Stomach (tissue), 8 donors: ENCODE measurements at regions not wholly inside any gene's neighbourhood (a gene's known extent, or its start where the extent isn't known, plus 50 kb on each side); places are given as distances from the start of the nearest gene placed in this dataset.

Experiments used
- DNase-seq, 2 donors: peaks; one replicate each; pipeline versions ENCODE4 v3.0.0 to v3.0.0-alpha.2; 2013 to 2019
- H3K27ac ChIP-seq, 5 donors: fragments of 200-600 bp in 4 of 5; sonication (generic) in 4 of 5; one replicate each; pipeline ENCODE4 v1.5.1; 2013 to 2019; ENCODE audit warnings: mild to moderate bottlenecking in 1 of 5, moderate library complexity in 1 of 5
- H3K27me3 ChIP-seq, 3 donors: fragments of 200-600 bp; sonication (generic); one replicate each; pipeline ENCODE4 v1.5.1; 2017 to 2019; ENCODE audit warnings: mixed run types in 1 of 3
- H3K36me3 ChIP-seq, 4 donors: fragments of 200-600 bp; sonication (generic); 1 replicate in 3 of 4; 2 replicates in 1 of 4; pipeline ENCODE4 v1.5.1; 2016 to 2019
- H3K4me1 ChIP-seq, 4 donors: fragments of 200-600 bp; sonication (generic); one replicate each; pipeline ENCODE4 v1.5.1; 2016 to 2019
- H3K4me3 ChIP-seq, 4 donors: fragments of 200-600 bp; sonication (generic) in 3 of 4; one replicate each; pipeline ENCODE4 v1.5.1; 2016 to 2019; ENCODE audit warnings: mild to moderate bottlenecking in 1 of 4
- H3K9me3 ChIP-seq, 4 donors: fragments of 200-600 bp; sonication (generic); one replicate each; pipeline ENCODE4 v1.5.1; 2016 to 2019
- EP300 ChIP-seq: sonication (generic); formaldehyde crosslinking; IDR thresholded peaks from one replicate; pipeline ENCODE4 v1.6.1; 2017; ENCODE audit warnings: antibody characterized with exemption
- POLR2A ChIP-seq, 4 donors: fragments of 450-650 bp; IDR thresholded peaks; one replicate each; pipeline ENCODE4 v1.6.1; 2016; ENCODE audit warnings: antibody characterized with exemption in 4 of 4, control low read depth in 2 of 4, mild to moderate bottlenecking in 1 of 4, moderate library complexity in 1 of 4
- POLR2AphosphoS5 ChIP-seq, 3 donors: sonication (generic); formaldehyde crosslinking; IDR thresholded peaks; one replicate each; pipeline ENCODE4 v1.6.1; 2016; ENCODE audit warnings: antibody characterized with exemption in 3 of 3
- WGBS, 5 donors: extraction: QIAGEN DNeasy Blood & Tissue Kit in 3 of 5; methylation state at CpG; one replicate each; pipeline versions ENCODE4 v1.1.5 to v1.1.7; 2013 to 2018; 5-methylcytosine and 5-hydroxymethylcytosine counted together
- intact Hi-C: fragments of 100-400 bp; cut with DNase I; formaldehyde crosslinking; loops from one replicate; pipeline ENCODE4 v1.15.1; 2023; ENCODE audit warnings: low total_unique reads
- TF ChIP-seq, protein P1 (sequence below), 7 experiments: fragments of 450-650 bp in 4 of 7; fragments of 200-600 bp in 3 of 7; sonication (generic) in 3 of 7; IDR thresholded peaks; one replicate each; pipeline ENCODE4 v1.5.1; 2016 to 2019; ENCODE audit warnings: antibody characterized with exemption in 7 of 7, control low read depth in 2 of 7, mild to moderate bottlenecking in 1 of 7
- donor health status: healthy with polysubstance abuse.
- donor health status: Bipolar disorder and iron deficiency.
- donor health status: healthy.

- no peaks in the 10 kb centered on the region for H3K9me3 ChIP-seq
- no peaks in the 10 kb centered on the region for H3K27me3 ChIP-seq
- no peak overlapping the region for H3K27ac ChIP-seq
- intact Hi-C loops = no loop called here
- DNase-seq = no peak
- TF ChIP-seq POLR2AphosphoS5 (IDR thresholded peaks at IDR 0.05) (no peak), POLR2A (IDR thresholded peaks at IDR 0.05) (no peak), EP300 (no peak)
- TF ChIP-seq, protein P1, sequence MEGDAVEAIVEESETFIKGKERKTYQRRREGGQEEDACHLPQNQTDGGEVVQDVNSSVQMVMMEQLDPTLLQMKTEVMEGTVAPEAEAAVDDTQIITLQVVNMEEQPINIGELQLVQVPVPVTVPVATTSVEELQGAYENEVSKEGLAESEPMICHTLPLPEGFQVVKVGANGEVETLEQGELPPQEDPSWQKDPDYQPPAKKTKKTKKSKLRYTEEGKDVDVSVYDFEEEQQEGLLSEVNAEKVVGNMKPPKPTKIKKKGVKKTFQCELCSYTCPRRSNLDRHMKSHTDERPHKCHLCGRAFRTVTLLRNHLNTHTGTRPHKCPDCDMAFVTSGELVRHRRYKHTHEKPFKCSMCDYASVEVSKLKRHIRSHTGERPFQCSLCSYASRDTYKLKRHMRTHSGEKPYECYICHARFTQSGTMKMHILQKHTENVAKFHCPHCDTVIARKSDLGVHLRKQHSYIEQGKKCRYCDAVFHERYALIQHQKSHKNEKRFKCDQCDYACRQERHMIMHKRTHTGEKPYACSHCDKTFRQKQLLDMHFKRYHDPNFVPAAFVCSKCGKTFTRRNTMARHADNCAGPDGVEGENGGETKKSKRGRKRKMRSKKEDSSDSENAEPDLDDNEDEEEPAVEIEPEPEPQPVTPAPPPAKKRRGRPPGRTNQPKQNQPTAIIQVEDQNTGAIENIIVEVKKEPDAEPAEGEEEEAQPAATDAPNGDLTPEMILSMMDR (IDR thresholded peaks at IDR 0.05) = no peak
- 64 to 94% (median 81%) methylated on average over 2 of the region's 2 CpGs for WGBS, 5 donors
- no peaks in the 10 kb centered on the region for H3K4me1 ChIP-seq
- no peak overlapping the region for H3K4me3 ChIP-seq
- no peaks in the 10 kb centered on the region for H3K36me3 ChIP-seq
These were observed 86.3 kb downstream of the LHX9 start for GRCh38 chr1:198003468-198003867.

- DNase-seq = no peak
- Histone ChIP-seq H3K27me3 (no peaks in the 10 kb centered on the region), H3K4me1 (no peaks in the 10 kb centered on the region), H3K36me3 (no peaks in the 10 kb centered on the region), H3K27ac (no peak overlapping the region), H3K9me3 (peaks cover 0 to 7% (median 4%) of the 10 kb centered on the region in 4 donors), H3K4me3 (no peak overlapping the region)
- 82 to 98% (median 92%) methylated on average over 1 of the region's 1 CpG for WGBS, 5 donors
- intact Hi-C loops = no loop called here
- TF ChIP-seq, protein P1 (IDR thresholded peaks at IDR 0.05) = no peak
These were observed 89.8 kb downstream of the LHX9 start for GRCh38 chr1:198007011-198007410.

DNA sequence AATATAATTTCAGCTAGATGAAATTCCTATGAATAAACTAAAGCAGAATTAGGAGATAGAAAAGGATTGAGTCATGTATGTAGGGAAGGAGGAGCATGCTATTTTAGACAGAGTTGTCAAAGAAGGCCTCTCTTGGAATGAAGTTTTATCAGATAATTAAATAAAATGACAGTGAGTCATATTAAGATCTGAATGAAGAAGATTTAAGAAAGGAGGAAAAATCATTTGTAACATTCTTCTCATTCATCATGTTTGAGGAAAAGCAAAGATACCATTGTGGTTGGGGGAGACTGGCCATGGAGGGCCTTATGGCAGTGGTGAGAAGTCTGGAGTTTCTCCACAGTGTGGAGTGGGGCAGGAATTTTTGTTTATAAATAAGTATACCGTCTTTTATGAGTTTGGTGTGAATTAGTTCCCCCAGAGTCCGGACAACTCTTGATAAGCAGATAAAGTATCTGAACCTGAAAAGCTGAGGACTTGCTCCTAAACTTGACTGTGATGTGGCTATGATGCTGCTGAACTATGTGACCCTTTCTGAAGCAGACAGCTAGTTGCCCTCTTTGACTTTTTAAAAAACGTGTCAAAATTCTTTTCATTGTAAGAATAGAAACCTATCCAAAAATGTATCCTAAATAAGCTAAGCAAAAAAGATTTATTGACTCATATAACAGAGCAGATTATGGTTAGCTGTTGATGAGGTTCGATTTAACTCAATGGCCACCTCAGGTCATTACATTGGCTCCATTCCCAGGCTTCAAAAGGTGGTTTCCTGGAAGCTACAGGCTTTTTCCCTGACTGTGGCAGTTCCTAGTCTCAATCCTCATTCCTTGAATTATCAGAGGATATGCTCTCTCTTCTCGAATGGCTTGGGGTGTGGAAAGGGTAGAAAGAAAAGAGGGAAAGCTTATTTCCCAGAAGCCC, 90.8 kb downstream of the LHX9 start:
- intact Hi-C loops = no loop called here
- Histone ChIP-seq H3K27me3 (no peaks in the 10 kb centered on the region), H3K4me3 (no peak overlapping the region), H3K4me1 (no peaks in the 10 kb centered on the region), H3K36me3 (no peaks in the 10 kb centered on the region), H3K27ac (no peak overlapping the region), H3K9me3 (peaks cover 0 to 7% (median 4%) of the 10 kb centered on the region in 4 donors)
- WGBS, 5 donors = 65 to 70% (median 66%) methylated on average over 5 of the region's 5 CpGs
- no peak for DNase-seq
- TF ChIP-seq POLR2AphosphoS5 (IDR thresholded peaks at IDR 0.05) (no peak), EP300 (no peak), POLR2A (IDR thresholded peaks at IDR 0.05) (no peak)
- TF ChIP-seq, protein P1 (IDR thresholded peaks at IDR 0.05) = no peak

GRCh38 chr1:198014355-198014754, 97.2 kb downstream of the LHX9 start:
- no peaks in the 10 kb centered on the region for H3K4me1 ChIP-seq
- intact Hi-C loops = no loop called here
- H3K27ac ChIP-seq = no peak overlapping the region
- 48 to 78% (median 65%) methylated on average over 1 of the region's 1 CpG for WGBS, 5 donors
- TF ChIP-seq POLR2AphosphoS5 (IDR thresholded peaks at IDR 0.05) (no peak), POLR2A (IDR thresholded peaks at IDR 0.05) (no peak), EP300 (no peak)
- TF ChIP-seq, protein P1 (IDR thresholded peaks at IDR 0.05) = no peak
- H3K27me3 ChIP-seq = no peaks in the 10 kb centered on the region
- no peaks in the 10 kb centered on the region for H3K36me3 ChIP-seq
- no peak overlapping the region for H3K4me3 ChIP-seq
- no peak for DNase-seq
- peaks cover 0 to 7% (median 4%) of the 10 kb centered on the region in 4 donors for H3K9me3 ChIP-seq
